IMR-90 (cell line): ENCODE measurements at regions not wholly inside any gene's neighbourhood (a gene's known extent, or its start where the extent isn't known, plus 50 kb on each side); places are given as distances from the start of the nearest gene placed in this dataset.

Experiments used
- ATAC-seq: fragments of 200-7000 bp; cut with Tn5 transposase; 2 replicates; pipeline ENCODE4 v1.9.1; 2020; ENCODE audit warnings: low read depth, mild to moderate bottlenecking, moderate library complexity
- BruUV-seq: library from RNA; stranded (reverse); fragments of 400-500 nt; replicated peaks from 2 replicates; lab custom pipeline; 2021; lab: Mats Ljungman, UMichigan
- CTCF ChIA-PET: fragments of 300-600 bp; formaldehyde crosslinking; extraction: SDS; loops from one replicate; lab custom pipeline; 2021; ENCODE audit warnings: antibody characterized with exemption; lab: Yijun Ruan, JAX
- POLR2A ChIA-PET: fragments of 300-600 bp; sonication (Branson Sonifier 250); formaldehyde crosslinking; loops from one replicate; lab custom pipeline; 2022; ENCODE audit warnings: antibody characterized with exemption; ENCODE audit not compliant: unreplicated experiment; lab: Charles Lee
- DNase-seq: peaks from one replicate; pipeline ENCODE4 v3.0.0; 2013
- H2AFZ ChIP-seq: replicated peaks from 2 replicates; pipeline ENCODE3; 2013; ENCODE audit warnings: low read length, mild to moderate bottlenecking; ENCODE audit not compliant: poor library complexity
- H2AK5ac ChIP-seq: 2 replicates; pipeline ENCODE4 v1.6.1; 2013; ENCODE audit warnings: low read depth, low read length, inconsistent platforms
- H2AK9ac ChIP-seq: replicated peaks from 2 replicates; pipeline ENCODE3; 2013; ENCODE audit warnings: mild to moderate bottlenecking, low read depth, low read length, moderate library complexity; ENCODE audit not compliant: poor library complexity
- H2BK120ac ChIP-seq: 2 replicates; pipeline ENCODE4 v1.6.1; 2013; ENCODE audit warnings: low read depth, low read length, inconsistent platforms
- H2BK15ac ChIP-seq: 3 replicates; pipeline ENCODE4 v1.6.1; 2013; ENCODE audit warnings: low read depth, low read length, inconsistent platforms
- H2BK20ac ChIP-seq: 2 replicates; pipeline ENCODE4 v1.6.1; 2013; ENCODE audit warnings: low read depth, mild to moderate bottlenecking, inconsistent platforms, low read length, moderate library complexity
- H2BK5ac ChIP-seq: 2 replicates; pipeline ENCODE4 v1.6.1; 2013; ENCODE audit warnings: mild to moderate bottlenecking, low read depth, low read length, inconsistent platforms; ENCODE audit not compliant: poor library complexity, severe bottlenecking
- H3K14ac ChIP-seq: replicated peaks from 2 replicates; pipeline ENCODE4 v1.6.1; 2013; ENCODE audit warnings: low read depth, low read length, inconsistent platforms
- H3K18ac ChIP-seq: 2 replicates; pipeline ENCODE4 v1.6.1; 2013; ENCODE audit warnings: low read depth, low read length, control low read depth
- H3K23ac ChIP-seq: 2 replicates; pipeline ENCODE4 v1.6.1; 2013; ENCODE audit warnings: low read depth, low read length, inconsistent platforms
- H3K27ac ChIP-seq: 2 replicates; pipeline ENCODE4 v1.5.1; 2013; ENCODE audit warnings: mild to moderate bottlenecking, control low read depth, low read length; ENCODE audit not compliant: insufficient read depth
- H3K27me3 ChIP-seq: 2 replicates; pipeline ENCODE4 v1.6.1; 2013; ENCODE audit warnings: low read length; ENCODE audit not compliant: control insufficient read depth, insufficient read depth
- H3K36me3 ChIP-seq: 2 replicates; pipeline ENCODE4 v1.6.1; 2013; ENCODE audit warnings: low read length, mixed read lengths; ENCODE audit not compliant: control insufficient read depth, insufficient read depth
- H3K4ac ChIP-seq: 2 replicates; pipeline ENCODE4 v1.6.1; 2013; ENCODE audit warnings: low read depth, low read length, inconsistent platforms
- H3K4me1 ChIP-seq: 2 replicates; pipeline ENCODE4 v1.6.1; 2013; ENCODE audit warnings: low read length, mixed read lengths; ENCODE audit not compliant: control insufficient read depth, insufficient read depth
- H3K4me2 ChIP-seq: 2 replicates; pipeline ENCODE4 v1.6.1; 2013; ENCODE audit warnings: low read depth, mild to moderate bottlenecking, control low read depth, low read length, moderate library complexity
- H3K4me3 ChIP-seq: 2 replicates; pipeline ENCODE4 v1.5.1; 2013; ENCODE audit warnings: low read depth, mild to moderate bottlenecking, control low read depth, low read length, moderate library complexity; ENCODE audit not compliant: insufficient read depth
- H3K56ac ChIP-seq: 2 replicates; pipeline ENCODE4 v1.6.1; 2013; ENCODE audit warnings: low read length, inconsistent platforms; ENCODE audit not compliant: insufficient read depth; ENCODE audit errors: extremely low read depth
- H3K79me1 ChIP-seq, 2 experiments: 2 replicates each; pipeline ENCODE4 v1.6.1; 2013; ENCODE audit warnings: low read length in 2 of 2, inconsistent platforms in 1 of 2, low read depth in 1 of 2
- H3K9ac ChIP-seq: 2 replicates; pipeline ENCODE4 v1.6.1; 2013; ENCODE audit warnings: low read depth, low read length, control low read depth
- H3K9me1 ChIP-seq: 2 replicates; pipeline ENCODE4 v1.6.1; 2013; ENCODE audit warnings: low read length, inconsistent platforms; ENCODE audit not compliant: insufficient read depth
- H3K9me3 ChIP-seq: 2 replicates; pipeline ENCODE4 v1.6.1; 2013; ENCODE audit warnings: low read length; ENCODE audit not compliant: control insufficient read depth, insufficient read depth
- H4K20me1 ChIP-seq: 2 replicates; pipeline ENCODE4 v1.6.1; 2013; ENCODE audit warnings: low read length, inconsistent platforms; ENCODE audit not compliant: insufficient read depth
- H4K5ac ChIP-seq: 2 replicates; pipeline ENCODE4 v1.6.1; 2013; ENCODE audit warnings: mild to moderate bottlenecking, low read depth, low read length, control low read depth
- H4K8ac ChIP-seq, 2 experiments: 2 replicates each; pipeline ENCODE4 v1.6.1; 2013; ENCODE audit warnings: low read depth in 2 of 2, low read length in 2 of 2, control low read depth in 1 of 2, inconsistent platforms in 1 of 2
- H4K91ac ChIP-seq: 2 replicates; pipeline ENCODE4 v1.6.1; 2013; ENCODE audit warnings: low read depth, low read length, inconsistent platforms; ENCODE audit not compliant: insufficient read depth
- CEBPB ChIP-seq: IDR thresholded peaks from 2 replicates; pipeline ENCODE4 v1.6.1; 2012; ENCODE audit warnings: low read depth, low read length, improper control_type of control experiment
- CTCF ChIP-seq: conservative IDR thresholded peaks from 2 replicates; pipeline ENCODE4 v1.5.1; 2012; ENCODE audit warnings: mild to moderate bottlenecking, low read depth, low read length, improper control_type of control experiment
- ELK1 ChIP-seq: fragments of 150-350 bp; IDR thresholded peaks from 2 replicates; pipeline ENCODE4 v1.6.1; 2016; ENCODE audit warnings: low read depth, mild to moderate bottlenecking, low read length, moderate library complexity, borderline replicate concordance
- SMC3 ChIP-seq: fragments of 150-350 bp; IDR thresholded peaks from 2 replicates; pipeline ENCODE4 v1.6.1; 2016; ENCODE audit warnings: low read depth, mild to moderate bottlenecking, antibody characterized with exemption, low read length, moderate library complexity
- WGBS, 2 experiments: methylation state at CpG; one replicate each; pipeline versions ENCODE4 v1.1.5 to v1.1.7; 2013; ENCODE audit warnings: missing lambda C conversion rate in 2 of 2; ENCODE audit not compliant: insufficient read length in 1 of 2; ENCODE audit errors: extremely low coverage in 2 of 2; 5-methylcytosine and 5-hydroxymethylcytosine counted together
- dilution Hi-C: fragments of 300-500 bp; cut with HindIII; formaldehyde crosslinking; loops from one replicate; pipeline ENCODE4 v1.14.3; 2018; ENCODE audit warnings: low sequenced_read_pairs; ENCODE audit not compliant: unreplicated experiment
- in situ Hi-C: fragments of 300-500 bp; cut with MboI; formaldehyde crosslinking; loops from 3 replicates; pipeline ENCODE4 v1.14.3; 2019; ENCODE audit warnings: low sequenced_read_pairs, inconsistent platforms, mixed read lengths
- intact Hi-C: fragments of 100-400 bp; cut with micrococcal nuclease; formaldehyde crosslinking; loops from 2 replicates; pipeline ENCODE4 v1.10.0; 2022

- H2BK5ac ChIP-seq = peak overlapping the region; percentile 45
- H2AK5ac ChIP-seq = peak overlapping the region; percentile 85
- H3K14ac ChIP-seq = peak overlapping the region; percentile 38
- H4K5ac ChIP-seq = peak overlapping the region; percentile 91
- peak overlapping the region; percentile 82 for H3K4ac ChIP-seq
- in situ Hi-C loops = no loop called here
- no peak overlapping the region for H3K4me3 ChIP-seq
- TF ChIP-seq CEBPB (0 out of 2 replicates have a peak, but pooled peaks have one; percentile 18), SMC3 (no peak), CTCF (no peak), ELK1 (no peak)
- peak overlapping the region; percentile 98 for H3K18ac ChIP-seq
- H4K20me1 ChIP-seq = no peaks in the 10 kb centered on the region
- WGBS, 2 experiments = no CpG with 5 or more reads among the region's 3 CpGs
- H3K79me1 ChIP-seq = no peaks in the 10 kb centered on the region
- CTCF ChIA-PET = no interaction called here
- H3K9me3 ChIP-seq = no peaks in the 10 kb centered on the region
- POLR2A ChIA-PET = no interaction called here
- peak; percentile 13 for ATAC-seq
- H3K4me1 ChIP-seq = peaks cover 16% of the 10 kb centered on the region
- H2AFZ ChIP-seq = no peak overlapping the region
- H3K9me1 ChIP-seq = peaks cover 11% of the 10 kb centered on the region
- peak; percentile 71 for DNase-seq
- no peak overlapping the region for H3K4me2 ChIP-seq
- H3K27me3 ChIP-seq = no peaks in the 10 kb centered on the region
- H3K27ac ChIP-seq = peak overlapping the region; percentile 82; the same call in 1 of the 2 replicates
- no peak overlapping the region for H2AK9ac ChIP-seq
- H3K23ac ChIP-seq = peak overlapping the region; percentile 36; the same call in 1 of the 2 replicates
- peak overlapping the region; percentile 25; the same call in 2 of the 3 replicates for H2BK15ac ChIP-seq
- H3K56ac ChIP-seq = no peak overlapping the region
- H4K8ac ChIP-seq = peak overlapping the region; percentile 12 to 72
- dilution Hi-C loops = no loop called here
- peak overlapping the region; percentile 49 for H4K91ac ChIP-seq
- no peaks in the 10 kb centered on the region for H3K36me3 ChIP-seq
- intact Hi-C loops = no loop called here
- no TSS peak for BruUV-seq
- H2BK120ac ChIP-seq = peak overlapping the region; percentile 67
- H2BK20ac ChIP-seq = peak overlapping the region; percentile 42
- H3K9ac ChIP-seq = 0 out of 2 replicates have a peak overlapping the region, but pooled peaks have one; percentile 14
Measured at GRCh38 chr3:177830411-177830849, 633.1 kb upstream of the TBL1XR1 start.
